GM19452 (cell line): ENCODE measurements at regions not wholly inside any gene's neighbourhood (a gene's known extent, or its start where the extent isn't known, plus 50 kb on each side); places are given as distances from the start of the nearest gene placed in this dataset.

Source experiments
- ATAC-seq: cut with Tn5 transposase; IDR thresholded peaks from one replicate; pipeline ENCODE4 v1.9.1; 2021; ENCODE audit not compliant: unreplicated experiment

GRCh38 chr2:123144082-123144481, 881.0 kb upstream of the CNTNAP5 start:
- no peak for ATAC-seq

- no peak for ATAC-seq
Observed at GRCh38 chr2:123153041-123153440, 872.0 kb upstream of the CNTNAP5 start.

- ATAC-seq: no peak
Observed at GRCh38 chr2:123154195-123154594, 870.9 kb upstream of the CNTNAP5 start.

GRCh38 chr2:123157016-123157415, 868.1 kb upstream of the CNTNAP5 start:
- no peak for ATAC-seq

GRCh38 chr2:123162400-123163016, 862.6 kb upstream of the CNTNAP5 start:
- no peak for ATAC-seq

GRCh38 chr2:123163398-123163797, 861.7 kb upstream of the CNTNAP5 start:
- ATAC-seq: no peak

GRCh38 chr2:123164216-123164615, 860.9 kb upstream of the CNTNAP5 start:
- no peak for ATAC-seq

- no peak for ATAC-seq
Observed at GRCh38 chr2:123165616-123166015, 859.5 kb upstream of the CNTNAP5 start.

GRCh38 chr2:123179526-123179925, 845.6 kb upstream of the CNTNAP5 start:
- no peak for ATAC-seq

- no peak for ATAC-seq
Observed at GRCh38 chr2:123195957-123196356, 829.1 kb upstream of the CNTNAP5 start.

GRCh38 chr2:123200035-123200434, 825.1 kb upstream of the CNTNAP5 start:
- no peak for ATAC-seq

- ATAC-seq: no peak
Observed at GRCh38 chr2:123207245-123207644, 817.8 kb upstream of the CNTNAP5 start.

- no peak for ATAC-seq
Observed at GRCh38 chr2:123209202-123209601, 815.9 kb upstream of the CNTNAP5 start.

- ATAC-seq: no peak
Observed at GRCh38 chr2:123211181-123211580, 813.9 kb upstream of the CNTNAP5 start.

GRCh38 chr2:123245156-123245555, 779.9 kb upstream of the CNTNAP5 start:
- ATAC-seq: no peak

- ATAC-seq: no peak
Observed at GRCh38 chr2:123258877-123259539, 766.1 kb upstream of the CNTNAP5 start.

GRCh38 chr2:123262856-123263255, 762.2 kb upstream of the CNTNAP5 start:
- no peak for ATAC-seq

- no peak for ATAC-seq
Observed at GRCh38 chr2:123283431-123283830, 741.7 kb upstream of the CNTNAP5 start.

- ATAC-seq: no peak
Observed at GRCh38 chr2:123303731-123304130, 721.4 kb upstream of the CNTNAP5 start.
